ENCODE measurements at regions not wholly inside any gene's neighbourhood (a gene's known extent, or its start where the extent isn't known, plus 50 kb on each side); places are given as distances from the start of the nearest gene placed in this dataset.
"Not testable (repeated sequence)": the region's sequence is repeated elsewhere in the genome, so short reads cannot be mapped to it uniquely, and the experiment has no call there.

- peak; percentile 11 to 55 for DNase-seq
These were observed 87.3 kb upstream of the TET2 start for GRCh38 chr4:105059337-105059736.

DNA sequence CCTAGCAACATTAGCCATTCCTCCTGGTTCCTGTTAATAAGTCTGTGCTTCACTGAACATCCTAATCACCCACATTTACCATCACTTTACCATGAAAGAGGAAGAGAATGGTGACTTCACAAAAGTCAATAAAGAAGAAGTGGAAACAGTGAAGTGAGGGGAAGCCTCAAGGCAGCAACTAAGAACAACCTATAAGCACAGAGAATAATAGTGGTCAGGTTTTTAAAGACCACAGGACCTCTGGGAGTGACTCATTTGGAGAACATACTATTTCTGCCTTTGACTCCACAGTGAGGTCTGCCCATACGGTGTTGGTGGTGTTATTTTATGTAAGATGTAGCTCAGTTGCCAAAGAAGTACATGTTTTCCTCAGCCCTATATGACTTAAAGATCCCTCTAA is 86.0 kb upstream of the TET2 start:
- DNase-seq, result peak; percentile 15 to 29

DNA sequence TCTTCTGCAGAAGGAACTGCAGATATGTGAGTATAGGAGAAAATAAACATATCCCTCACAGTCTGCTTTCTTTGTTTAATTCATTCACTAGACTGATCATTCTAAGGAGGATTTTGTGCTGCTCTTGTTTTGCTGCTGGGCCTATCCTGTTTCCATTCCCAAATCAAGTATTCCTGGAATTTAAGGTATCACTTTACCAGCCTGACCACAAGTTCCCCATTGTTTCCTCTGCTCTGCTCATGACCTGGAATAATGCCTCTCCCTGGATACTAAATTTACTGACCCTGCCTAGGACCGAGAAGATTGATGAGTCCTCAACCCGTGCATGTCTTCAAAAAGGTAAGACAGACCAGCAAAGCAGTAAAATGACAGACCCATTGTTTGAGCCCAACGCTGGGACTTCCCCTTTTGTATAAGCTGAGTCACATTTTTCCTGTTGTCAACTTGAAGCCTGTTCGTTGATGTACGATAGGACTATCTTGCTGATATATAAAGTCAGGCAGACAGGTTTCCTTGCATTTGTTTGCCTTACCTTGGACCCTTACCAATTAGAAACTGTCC is 85.5 kb upstream of the TET2 start:
- DNase-seq, result peak; percentile 40 to 54

DNA sequence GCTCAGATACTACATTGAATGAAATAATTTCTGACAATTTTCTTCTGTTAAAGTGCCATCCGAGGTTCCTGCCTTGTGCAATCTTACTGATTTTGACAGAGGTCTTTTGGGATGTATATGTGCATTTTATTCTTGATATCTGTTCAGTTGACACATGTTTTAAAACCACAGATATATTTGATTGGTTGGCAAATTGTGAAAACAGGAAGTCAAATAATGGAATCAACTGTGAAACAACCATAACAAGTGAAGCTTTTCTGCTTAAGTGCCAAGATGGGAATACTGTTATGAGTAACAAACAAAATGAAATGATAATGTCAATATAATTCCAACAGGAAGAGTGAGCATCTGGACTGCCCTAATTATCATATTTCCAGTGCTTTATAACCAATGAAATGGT is 84.9 kb upstream of the TET2 start:
- DNase-seq, result no peak

- DNase-seq, result no peak
These were observed 80.3 kb upstream of the TET2 start for GRCh38 chr4:105066401-105066800.

DNA sequence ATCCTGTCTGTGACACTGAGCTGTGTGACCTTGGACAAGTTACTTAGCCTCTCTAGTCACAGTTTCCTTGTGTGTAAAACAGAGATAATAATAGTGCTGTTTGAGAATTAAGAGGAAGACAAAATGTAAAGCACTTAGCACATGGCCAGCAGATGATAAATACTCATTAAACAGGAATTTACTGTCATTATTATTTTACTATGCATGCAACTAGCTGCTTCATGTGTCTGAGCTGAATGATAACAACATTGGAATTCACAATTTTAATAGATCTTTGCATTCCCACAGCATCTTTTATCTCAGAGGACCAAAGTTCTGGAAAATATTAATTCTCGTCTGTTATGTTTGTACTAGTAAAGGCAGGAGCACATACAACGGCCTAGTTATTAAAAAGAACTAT is 79.2 kb upstream of the TET2 start:
- no peak for DNase-seq

- no peak for DNase-seq
These were observed 78.7 kb upstream of the TET2 start for GRCh38 chr4:105067946-105068345.

GRCh38 chr4:105068516-105068915 is 78.2 kb upstream of the TET2 start:
- no peak for DNase-seq

DNA sequence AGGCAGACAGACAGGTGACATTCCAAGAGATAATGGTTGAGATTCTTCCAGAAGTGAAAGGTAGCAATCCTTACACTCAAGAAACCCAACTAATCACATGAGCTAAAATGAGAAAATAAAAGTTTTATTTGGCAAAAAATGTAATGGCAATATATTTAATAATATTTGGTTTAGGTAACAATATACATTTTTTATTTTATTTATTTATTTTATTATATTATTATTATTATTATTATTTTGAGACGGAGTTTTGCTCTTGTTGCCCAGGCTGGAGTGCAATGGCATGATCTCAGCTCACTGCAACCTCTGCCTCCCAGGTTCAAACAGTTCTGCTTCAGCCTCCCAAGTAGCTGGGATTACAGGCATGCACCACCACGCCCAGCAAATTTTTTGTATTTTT is 74.6 kb upstream of the TET2 start:
- not testable (repeated sequence) for DNase-seq

- no peak for DNase-seq
These were observed 72.6 kb upstream of the TET2 start for GRCh38 chr4:105074097-105074496.

- DNase-seq, result no peak
These were observed 71.6 kb upstream of the TET2 start for GRCh38 chr4:105075045-105075444.

- DNase-seq, result no peak
These were observed 58.4 kb upstream of the TET2 start for GRCh38 chr4:105088110-105088879.

DNA sequence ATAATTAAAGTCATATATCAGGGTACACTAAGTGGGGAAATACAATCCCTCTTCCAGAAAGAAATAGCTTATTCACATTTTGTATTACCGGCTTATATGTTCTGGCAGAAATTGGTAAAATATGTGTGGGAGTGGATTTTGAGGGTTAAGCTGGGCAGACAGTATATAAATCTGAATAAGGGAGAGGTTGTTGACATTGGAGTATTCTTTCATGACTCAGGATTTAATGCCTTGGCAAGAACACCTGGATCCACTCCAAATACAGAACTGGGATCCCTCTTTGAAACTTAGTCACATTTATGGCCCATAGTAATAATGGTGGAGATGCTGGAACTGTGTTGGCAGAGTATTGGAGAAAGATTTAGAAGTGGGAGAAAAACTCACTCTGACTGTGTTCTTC is 54.3 kb upstream of the TET2 start:
- DNase-seq, result no peak

- DNase-seq, result no peak
These were observed 53.9 kb upstream of the TET2 start for GRCh38 chr4:105092768-105093167.

GRCh38 chr4:105093975-105094374 is 52.7 kb upstream of the TET2 start:
- no peak for DNase-seq

Measured in CD4-positive, alpha-beta T cell treated with Interleukin-1 beta for 1 hour (primary cell).